IMR-90 (cell line): ENCODE measurements at regions not wholly inside any gene's neighbourhood (a gene's known extent, or its start where the extent isn't known, plus 50 kb on each side); places are given as distances from the start of the nearest gene placed in this dataset.
"Not testable (repeated sequence)": the region's sequence is repeated elsewhere in the genome, so short reads cannot be mapped to it uniquely, and the experiment has no call there.

Experiments used
- ATAC-seq: fragments of 200-7000 bp; cut with Tn5 transposase; 2 replicates; pipeline ENCODE4 v1.9.1; 2020; ENCODE audit warnings: low read depth, mild to moderate bottlenecking, moderate library complexity
- BruUV-seq: library from RNA; stranded (reverse); fragments of 400-500 nt; replicated peaks from 2 replicates; lab custom pipeline; 2021; lab: Mats Ljungman, UMichigan
- CTCF ChIA-PET: fragments of 300-600 bp; formaldehyde crosslinking; extraction: SDS; loops from one replicate; lab custom pipeline; 2021; ENCODE audit warnings: antibody characterized with exemption; lab: Yijun Ruan, JAX
- POLR2A ChIA-PET: fragments of 300-600 bp; sonication (Branson Sonifier 250); formaldehyde crosslinking; loops from one replicate; lab custom pipeline; 2022; ENCODE audit warnings: antibody characterized with exemption; ENCODE audit not compliant: unreplicated experiment; lab: Charles Lee
- DNase-seq: peaks from one replicate; pipeline ENCODE4 v3.0.0; 2013
- H2AFZ ChIP-seq: replicated peaks from 2 replicates; pipeline ENCODE3; 2013; ENCODE audit warnings: low read length, mild to moderate bottlenecking; ENCODE audit not compliant: poor library complexity
- H2AK5ac ChIP-seq: 2 replicates; pipeline ENCODE4 v1.6.1; 2013; ENCODE audit warnings: low read depth, low read length, inconsistent platforms
- H2AK9ac ChIP-seq: replicated peaks from 2 replicates; pipeline ENCODE3; 2013; ENCODE audit warnings: mild to moderate bottlenecking, low read depth, low read length, moderate library complexity; ENCODE audit not compliant: poor library complexity
- H2BK120ac ChIP-seq: 2 replicates; pipeline ENCODE4 v1.6.1; 2013; ENCODE audit warnings: low read depth, low read length, inconsistent platforms
- H2BK15ac ChIP-seq: 3 replicates; pipeline ENCODE4 v1.6.1; 2013; ENCODE audit warnings: low read depth, low read length, inconsistent platforms
- H2BK20ac ChIP-seq: 2 replicates; pipeline ENCODE4 v1.6.1; 2013; ENCODE audit warnings: low read depth, mild to moderate bottlenecking, inconsistent platforms, low read length, moderate library complexity
- H2BK5ac ChIP-seq: 2 replicates; pipeline ENCODE4 v1.6.1; 2013; ENCODE audit warnings: mild to moderate bottlenecking, low read depth, low read length, inconsistent platforms; ENCODE audit not compliant: poor library complexity, severe bottlenecking
- H3K14ac ChIP-seq: replicated peaks from 2 replicates; pipeline ENCODE4 v1.6.1; 2013; ENCODE audit warnings: low read depth, low read length, inconsistent platforms
- H3K18ac ChIP-seq: 2 replicates; pipeline ENCODE4 v1.6.1; 2013; ENCODE audit warnings: low read depth, low read length, control low read depth
- H3K23ac ChIP-seq: 2 replicates; pipeline ENCODE4 v1.6.1; 2013; ENCODE audit warnings: low read depth, low read length, inconsistent platforms
- H3K27ac ChIP-seq: 2 replicates; pipeline ENCODE4 v1.5.1; 2013; ENCODE audit warnings: mild to moderate bottlenecking, control low read depth, low read length; ENCODE audit not compliant: insufficient read depth
- H3K27me3 ChIP-seq: 2 replicates; pipeline ENCODE4 v1.6.1; 2013; ENCODE audit warnings: low read length; ENCODE audit not compliant: control insufficient read depth, insufficient read depth
- H3K36me3 ChIP-seq: 2 replicates; pipeline ENCODE4 v1.6.1; 2013; ENCODE audit warnings: low read length, mixed read lengths; ENCODE audit not compliant: control insufficient read depth, insufficient read depth
- H3K4ac ChIP-seq: 2 replicates; pipeline ENCODE4 v1.6.1; 2013; ENCODE audit warnings: low read depth, low read length, inconsistent platforms
- H3K4me1 ChIP-seq: 2 replicates; pipeline ENCODE4 v1.6.1; 2013; ENCODE audit warnings: low read length, mixed read lengths; ENCODE audit not compliant: control insufficient read depth, insufficient read depth
- H3K4me2 ChIP-seq: 2 replicates; pipeline ENCODE4 v1.6.1; 2013; ENCODE audit warnings: low read depth, mild to moderate bottlenecking, control low read depth, low read length, moderate library complexity
- H3K4me3 ChIP-seq: 2 replicates; pipeline ENCODE4 v1.5.1; 2013; ENCODE audit warnings: low read depth, mild to moderate bottlenecking, control low read depth, low read length, moderate library complexity; ENCODE audit not compliant: insufficient read depth
- H3K56ac ChIP-seq: 2 replicates; pipeline ENCODE4 v1.6.1; 2013; ENCODE audit warnings: low read length, inconsistent platforms; ENCODE audit not compliant: insufficient read depth; ENCODE audit errors: extremely low read depth
- H3K79me1 ChIP-seq, 2 experiments: 2 replicates each; pipeline ENCODE4 v1.6.1; 2013; ENCODE audit warnings: low read length in 2 of 2, inconsistent platforms in 1 of 2, low read depth in 1 of 2
- H3K9ac ChIP-seq: 2 replicates; pipeline ENCODE4 v1.6.1; 2013; ENCODE audit warnings: low read depth, low read length, control low read depth
- H3K9me1 ChIP-seq: 2 replicates; pipeline ENCODE4 v1.6.1; 2013; ENCODE audit warnings: low read length, inconsistent platforms; ENCODE audit not compliant: insufficient read depth
- H3K9me3 ChIP-seq: 2 replicates; pipeline ENCODE4 v1.6.1; 2013; ENCODE audit warnings: low read length; ENCODE audit not compliant: control insufficient read depth, insufficient read depth
- H4K20me1 ChIP-seq: 2 replicates; pipeline ENCODE4 v1.6.1; 2013; ENCODE audit warnings: low read length, inconsistent platforms; ENCODE audit not compliant: insufficient read depth
- H4K5ac ChIP-seq: 2 replicates; pipeline ENCODE4 v1.6.1; 2013; ENCODE audit warnings: mild to moderate bottlenecking, low read depth, low read length, control low read depth
- H4K8ac ChIP-seq, 2 experiments: 2 replicates each; pipeline ENCODE4 v1.6.1; 2013; ENCODE audit warnings: low read depth in 2 of 2, low read length in 2 of 2, control low read depth in 1 of 2, inconsistent platforms in 1 of 2
- H4K91ac ChIP-seq: 2 replicates; pipeline ENCODE4 v1.6.1; 2013; ENCODE audit warnings: low read depth, low read length, inconsistent platforms; ENCODE audit not compliant: insufficient read depth
- WGBS, 2 experiments: methylation state at CpG; one replicate each; pipeline versions ENCODE4 v1.1.5 to v1.1.7; 2013; ENCODE audit warnings: missing lambda C conversion rate in 2 of 2; ENCODE audit not compliant: insufficient read length in 1 of 2; ENCODE audit errors: extremely low coverage in 2 of 2; 5-methylcytosine and 5-hydroxymethylcytosine counted together
- dilution Hi-C: fragments of 300-500 bp; cut with HindIII; formaldehyde crosslinking; loops from one replicate; pipeline ENCODE4 v1.14.3; 2018; ENCODE audit warnings: low sequenced_read_pairs; ENCODE audit not compliant: unreplicated experiment
- in situ Hi-C: fragments of 300-500 bp; cut with MboI; formaldehyde crosslinking; loops from 3 replicates; pipeline ENCODE4 v1.14.3; 2019; ENCODE audit warnings: low sequenced_read_pairs, inconsistent platforms, mixed read lengths
- intact Hi-C: fragments of 100-400 bp; cut with micrococcal nuclease; formaldehyde crosslinking; loops from 2 replicates; pipeline ENCODE4 v1.10.0; 2022

DNA sequence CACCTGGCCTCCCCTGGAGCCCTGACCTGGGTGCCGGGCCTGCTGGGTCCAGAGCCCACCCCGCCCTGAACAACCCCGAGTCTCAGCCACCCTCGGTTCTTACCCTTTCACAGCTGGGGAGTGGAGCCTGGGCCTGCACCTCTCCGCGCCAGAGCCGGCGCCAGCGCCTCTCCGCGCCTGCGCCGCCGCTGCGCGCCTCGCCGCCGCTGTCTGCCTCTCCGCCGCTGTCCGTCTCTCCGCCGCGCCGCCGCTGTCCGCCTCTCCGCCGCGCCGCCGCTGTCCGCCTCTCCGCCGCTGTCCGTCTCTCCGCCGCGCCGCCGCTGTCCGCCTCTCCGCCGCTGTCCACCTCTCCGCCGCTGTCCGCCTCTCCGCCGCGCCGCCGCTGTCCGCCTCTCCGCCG is 326.9 kb upstream of the PLGLB1 start:
- H3K4me2 ChIP-seq, intact Hi-C loops, H3K79me1 ChIP-seq, H3K9ac ChIP-seq, ATAC-seq, H3K18ac ChIP-seq, H3K14ac ChIP-seq, H3K9me1 ChIP-seq, H3K4me3 ChIP-seq, H3K23ac ChIP-seq, H2BK20ac ChIP-seq, H2BK5ac ChIP-seq, H3K56ac ChIP-seq, H2BK120ac ChIP-seq, H3K27ac ChIP-seq, H2BK15ac ChIP-seq, H3K4me1 ChIP-seq, H2AK5ac ChIP-seq, H4K91ac ChIP-seq, BruUV-seq, DNase-seq, H3K27me3 ChIP-seq, H4K8ac ChIP-seq, H2AK9ac ChIP-seq, H3K36me3 ChIP-seq, dilution Hi-C loops, in situ Hi-C loops, CTCF ChIA-PET, H4K20me1 ChIP-seq, H3K9me3 ChIP-seq, H4K5ac ChIP-seq, H3K4ac ChIP-seq, H2AFZ ChIP-seq, POLR2A ChIA-PET: not testable (repeated sequence)
- WGBS, 2 experiments: no CpG with 5 or more reads among the region's 56 CpGs

DNA sequence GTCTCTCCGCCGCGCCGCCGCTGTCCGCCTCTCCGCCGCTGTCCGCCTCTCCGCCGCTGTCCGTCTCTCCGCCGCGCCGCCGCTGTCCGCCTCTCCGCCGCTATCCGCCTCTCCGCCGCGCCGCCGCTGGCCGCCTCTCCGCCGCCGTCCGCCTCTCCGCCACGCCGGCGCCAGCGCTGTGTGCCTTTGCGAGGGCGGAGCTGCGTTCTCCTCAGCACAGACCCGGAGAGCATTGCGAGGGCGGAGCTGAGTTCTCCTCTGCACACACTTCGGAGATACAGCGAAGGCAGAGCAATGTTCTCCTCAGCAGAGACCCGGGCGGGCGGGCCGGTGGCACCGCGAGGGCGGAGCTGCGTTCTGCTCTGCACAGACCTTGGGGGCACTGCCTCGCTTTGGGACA is 327.4 kb upstream of the PLGLB1 start:
- H3K27ac ChIP-seq, H4K91ac ChIP-seq, H2BK20ac ChIP-seq, dilution Hi-C loops, H3K14ac ChIP-seq, H4K8ac ChIP-seq, H3K18ac ChIP-seq, DNase-seq, CTCF ChIA-PET, H3K9me3 ChIP-seq, H3K9ac ChIP-seq, H2AK5ac ChIP-seq, in situ Hi-C loops, H2BK15ac ChIP-seq, ATAC-seq, BruUV-seq, H4K20me1 ChIP-seq, H2BK120ac ChIP-seq, intact Hi-C loops, H3K4me1 ChIP-seq, H3K4me3 ChIP-seq, H3K4me2 ChIP-seq, H3K56ac ChIP-seq, H3K36me3 ChIP-seq, H3K79me1 ChIP-seq, H2AK9ac ChIP-seq, H2AFZ ChIP-seq, H4K5ac ChIP-seq, H3K4ac ChIP-seq, H2BK5ac ChIP-seq, POLR2A ChIA-PET, H3K27me3 ChIP-seq, H3K23ac ChIP-seq, H3K9me1 ChIP-seq: not testable (repeated sequence)
- WGBS, 2 experiments: no CpG with 5 or more reads among the region's 53 CpGs
